NB4 (cell line): ENCODE measurements at regions not wholly inside any gene's neighbourhood (a gene's known extent, or its start where the extent isn't known, plus 50 kb on each side); places are given as distances from the start of the nearest gene placed in this dataset.

Experiments
- DNase-seq: peaks from one replicate; pipeline ENCODE4 v3.0.0; 2010; ENCODE audit warnings: low read depth
- H3K4me3 ChIP-seq: one replicate; pipeline ENCODE4 v1.5.1; 2011; ENCODE audit warnings: mild to moderate bottlenecking, low read depth, low read length, moderate library complexity
- CTCF ChIP-seq: IDR thresholded peaks from one replicate; pipeline ENCODE4 v1.5.1; 2012; ENCODE audit warnings: low read depth, low read length
- MAX ChIP-seq: IDR thresholded peaks from 2 replicates; pipeline ENCODE4 v1.6.1; 2011; ENCODE audit warnings: low read depth, low read length
- MYC ChIP-seq: IDR thresholded peaks from 2 replicates; pipeline ENCODE4 v1.6.1; 2011; ENCODE audit warnings: low read depth, low read length
- POLR2A ChIP-seq: IDR thresholded peaks from 2 replicates; pipeline ENCODE4 v1.6.1; 2011; ENCODE audit warnings: mild to moderate bottlenecking; ENCODE audit not compliant: insufficient read length; ENCODE audit errors: extremely low read depth

- no peak overlapping the region for H3K4me3 ChIP-seq
- TF ChIP-seq CTCF = no peak
- no peak for TF ChIP-seq MYC
- TF ChIP-seq POLR2A = no peak
- TF ChIP-seq MAX = no peak
- no peak for DNase-seq
Observed at GRCh38 chr1:38141483-38141882, 94.9 kb upstream of the POU3F1 start.

GRCh38 chr1:38139738-38140487 lies 93.3 kb upstream of the POU3F1 start:
- TF ChIP-seq CTCF = no peak
- no peak for TF ChIP-seq POLR2A
- TF ChIP-seq MYC = no peak
- TF ChIP-seq MAX = no peak
- no peak overlapping the region for H3K4me3 ChIP-seq
- DNase-seq = no peak

- no peak for DNase-seq
- TF ChIP-seq MYC (no peak), POLR2A (no peak), MAX (no peak), CTCF (no peak)
- H3K4me3 ChIP-seq = no peak overlapping the region
Observed at GRCh38 chr1:38138498-38139233, 92.1 kb upstream of the POU3F1 start.

GRCh38 chr1:38137164-38137563 lies 90.6 kb upstream of the POU3F1 start:
- DNase-seq = no peak
- H3K4me3 ChIP-seq = no peak overlapping the region
- TF ChIP-seq CTCF (no peak), MYC (no peak), MAX (no peak), POLR2A (no peak)

- no peak overlapping the region for H3K4me3 ChIP-seq
- no peak for DNase-seq
- TF ChIP-seq MAX (no peak), POLR2A (no peak), MYC (no peak), CTCF (no peak)
Observed at GRCh38 chr1:38135625-38136414, 89.2 kb upstream of the POU3F1 start.
